GM12878 (cell line): ENCODE measurements at regions not wholly inside any gene's neighbourhood (a gene's known extent, or its start where the extent isn't known, plus 50 kb on each side); places are given as distances from the start of the nearest gene placed in this dataset.

Experiments used
- NBN ChIP-seq: fragments of 450-650 bp; IDR thresholded peaks from 2 replicates; pipeline ENCODE4 v1.6.1; 2016
- POLR2A ChIP-seq: IDR thresholded peaks from 2 replicates; pipeline ENCODE4 v1.6.1; 2011; ENCODE audit warnings: low read depth, mild to moderate bottlenecking, low read length
- TAF1 ChIP-seq: IDR thresholded peaks from 2 replicates; pipeline ENCODE4 v1.6.1; 2011; ENCODE audit warnings: mild to moderate bottlenecking, low read depth, low read length, borderline replicate concordance
- TBL1XR1 ChIP-seq: IDR thresholded peaks from 2 replicates; pipeline ENCODE4 v1.6.1; 2012; ENCODE audit warnings: low read depth, low read length, improper control_type of control experiment

DNA sequence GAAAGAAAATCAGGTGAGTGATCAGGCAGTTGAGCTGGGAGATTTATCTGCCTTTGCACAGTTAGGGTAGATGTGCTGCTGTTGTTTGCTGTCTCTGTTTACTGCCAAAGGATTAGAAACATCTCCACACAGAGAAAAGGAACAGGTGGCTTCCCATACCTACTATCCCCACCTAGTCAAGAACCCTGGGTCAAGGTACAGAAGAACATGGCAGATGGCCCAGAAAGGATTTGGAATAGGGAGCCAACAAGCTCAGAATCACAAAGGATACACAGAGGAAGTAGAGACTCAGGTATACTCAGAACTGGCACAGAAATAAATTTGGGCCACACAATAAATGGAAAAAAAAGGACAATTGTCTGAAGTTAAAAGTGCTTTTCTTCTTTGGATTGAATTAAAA is 64.3 kb downstream of the TIGD2 start:
- TF ChIP-seq NBN: no peak
- no peak for TF ChIP-seq TAF1
- TF ChIP-seq TBL1XR1: no peak
- no peak for TF ChIP-seq POLR2A
